ENCODE measurements at regions not wholly inside any gene's neighbourhood (a gene's known extent, or its start where the extent isn't known, plus 50 kb on each side); places are given as distances from the start of the nearest gene placed in this dataset.

GRCh38 chr11:127651175-127651887, 650.8 kb upstream of the KIRREL3 start:
- ChIA-PET POLR2A (interaction anchor here (0.6 kb wide), 1 partner anchor 11 kb away, joined by 3 read pairs; no protein-coding TSS in a partner anchor), CTCF (interaction anchor here (1.0 kb wide), 1 partner anchor 11 kb away, joined by 3 read pairs; no protein-coding TSS in a partner anchor)
- no peak overlapping the region for H3K4me3 ChIP-seq (replicated peaks in 1 of 3; ENCODE audit: insufficient read depth in 1 of 3, low read depth in 1 of 3, low read length in 3 of 3)
- no peaks in the 10 kb centered on the region for H3K9me3 ChIP-seq (replicated peaks; ENCODE audit: control insufficient read depth, insufficient read depth, low read length)
- intact Hi-C loops (cut with micrococcal nuclease), result loop anchor here (1.0 kb wide), 1 partner anchor 10 kb away; no protein-coding TSS in a partner anchor
- BruUV-seq (replicated peaks), result no TSS peak
- dilution Hi-C loops (cut with MboI; ENCODE audit: extremely low pct_ligation_motif_present, low sequenced_read_pairs), result no loop called here
- DNase-seq (ENCODE audit: low read depth, low spot score), result peak; percentile 76
- peak overlapping the region; percentile 13 for H3K9ac ChIP-seq (replicated peaks; ENCODE audit: extremely low read depth, insufficient read depth, low read length)
- TF ChIP-seq MYC (IDR thresholded peaks at IDR 0.05; ENCODE audit: low read depth, low read length) (no peak), POLR2AphosphoS5 (IDR thresholded peaks at IDR 0.05; ENCODE audit: insufficient read depth, low read depth, low read length) (peak; percentile 46), FOS (IDR thresholded peaks at IDR 0.05; ENCODE audit: borderline replicate concordance, insufficient read depth, low read length) (peak; percentile 31), JUN (IDR thresholded peaks at IDR 0.05; ENCODE audit: borderline replicate concordance, insufficient read depth, insufficient read length, low read depth) (peak; percentile 65), POLR2A (IDR thresholded peaks at IDR 0.05; ENCODE audit: low read depth, low read length) (no peak), GATA2 (IDR thresholded peaks at IDR 0.05; ENCODE audit: insufficient read depth, insufficient read length, low read depth, low read length) (no peak)
- H3K9me1 ChIP-seq (replicated peaks; ENCODE audit: control insufficient read depth, extremely low read depth, insufficient read depth, low read length), result no peaks in the 10 kb centered on the region
- no peaks in the 10 kb centered on the region for H3K36me3 ChIP-seq (ENCODE audit: control insufficient read depth in 2 of 2, extremely low read depth in 1 of 2, insufficient read depth in 2 of 2, low read length in 2 of 2)
- H4K20me1 ChIP-seq (replicated peaks; ENCODE audit: control insufficient read depth, extremely low read depth, insufficient read depth, low read length), result no peaks in the 10 kb centered on the region
- no peaks in the 10 kb centered on the region for H3K27me3 ChIP-seq (ENCODE audit: control insufficient read depth in 2 of 2, insufficient read depth in 2 of 2, low read length in 2 of 2)
- H3K4me1 ChIP-seq (ENCODE audit: control insufficient read depth, extremely low read depth, insufficient read depth, low read length), result peaks cover 15% of the 10 kb centered on the region
- peak; percentile 66 for FAIRE-seq
- H3K79me2 ChIP-seq (ENCODE audit: control insufficient read depth, insufficient read depth, low read length), result no peaks in the 10 kb centered on the region
- H2AFZ ChIP-seq (ENCODE audit: low read depth, low read length), result peak overlapping the region; percentile 81
- H3K27ac ChIP-seq (ENCODE audit: insufficient read depth, low read depth, low read length), result peak overlapping the region; percentile 50
- H3K4me2 ChIP-seq (ENCODE audit: insufficient read depth, low read length), result no peak overlapping the region

- no peak overlapping the region for H3K4me3 ChIP-seq (replicated peaks in 1 of 3; ENCODE audit: insufficient read depth in 1 of 3, low read depth in 1 of 3, low read length in 3 of 3)
- no peak for TF ChIP-seq POLR2A (IDR thresholded peaks at IDR 0.05; ENCODE audit: low read depth, low read length)
- TF ChIP-seq CTCF (IDR thresholded peaks at IDR 0.05; ENCODE audit: extremely low read depth in 1 of 2, insufficient read depth in 1 of 2, low read depth in 1 of 2, low read length in 2 of 2), result no peak
- TF ChIP-seq MAX (IDR thresholded peaks at IDR 0.05; ENCODE audit: insufficient read depth, insufficient read length), result no peak
- no peak for TF ChIP-seq JUN (IDR thresholded peaks at IDR 0.05; ENCODE audit: borderline replicate concordance, insufficient read depth, insufficient read length, low read depth)
- TF ChIP-seq GATA2 (IDR thresholded peaks at IDR 0.05; ENCODE audit: insufficient read depth, insufficient read length, low read depth, low read length), result no peak
- no peak for TF ChIP-seq POLR2AphosphoS5 (IDR thresholded peaks at IDR 0.05; ENCODE audit: insufficient read depth, low read depth, low read length)
- TF ChIP-seq MYC (IDR thresholded peaks at IDR 0.05; ENCODE audit: low read depth, low read length), result no peak
- TF ChIP-seq EZH2 (IDR thresholded peaks at IDR 0.05; ENCODE audit: borderline replicate concordance, low read depth, low read length, severe bottlenecking), result no peak
- TF ChIP-seq FOS (IDR thresholded peaks at IDR 0.05; ENCODE audit: borderline replicate concordance, insufficient read depth, low read length), result no peak
- no TSS peak for BruUV-seq (replicated peaks)
- no peaks in the 10 kb centered on the region for H3K9me3 ChIP-seq (replicated peaks; ENCODE audit: control insufficient read depth, insufficient read depth, low read length)
- DNase-seq (ENCODE audit: low read depth, low spot score) (no peak), FAIRE-seq (no peak)
- no peak overlapping the region for H3K27ac ChIP-seq (ENCODE audit: insufficient read depth, low read depth, low read length)
- intact Hi-C loops (cut with micrococcal nuclease) (no loop called here), dilution Hi-C loops (cut with MboI; ENCODE audit: extremely low pct_ligation_motif_present, low sequenced_read_pairs) (no loop called here)
- H3K79me2 ChIP-seq (ENCODE audit: control insufficient read depth, insufficient read depth, low read length), result no peaks in the 10 kb centered on the region
- CTCF ChIA-PET, result no interaction called here
- no peaks in the 10 kb centered on the region for H3K9me1 ChIP-seq (replicated peaks; ENCODE audit: control insufficient read depth, extremely low read depth, insufficient read depth, low read length)
- no peak overlapping the region for H2AFZ ChIP-seq (ENCODE audit: low read depth, low read length)
- H3K27me3 ChIP-seq (ENCODE audit: control insufficient read depth in 2 of 2, insufficient read depth in 2 of 2, low read length in 2 of 2), result no peaks in the 10 kb centered on the region
- no peak overlapping the region for H3K4me2 ChIP-seq (ENCODE audit: insufficient read depth, low read length)
- H3K36me3 ChIP-seq (ENCODE audit: control insufficient read depth in 2 of 2, extremely low read depth in 1 of 2, insufficient read depth in 2 of 2, low read length in 2 of 2), result no peaks in the 10 kb centered on the region
- POLR2A ChIA-PET, result no interaction called here
- no peaks in the 10 kb centered on the region for H4K20me1 ChIP-seq (replicated peaks; ENCODE audit: control insufficient read depth, extremely low read depth, insufficient read depth, low read length)
- H3K9ac ChIP-seq (replicated peaks; ENCODE audit: extremely low read depth, insufficient read depth, low read length), result no peak overlapping the region
- H3K4me1 ChIP-seq (ENCODE audit: control insufficient read depth, extremely low read depth, insufficient read depth, low read length), result peaks cover 15% of the 10 kb centered on the region
Measured at GRCh38 chr11:127649958-127650357, 649.4 kb upstream of the KIRREL3 start.

Measured in endothelial cell of umbilical vein (primary cell).